Suppressor macrophage treated with lipopolysaccharide for 4 hours (primary cell): ENCODE measurements at regions not wholly inside any gene's neighbourhood (a gene's known extent, or its start where the extent isn't known, plus 50 kb on each side); places are given as distances from the start of the nearest gene placed in this dataset.
A peak's percentile ranks its signal among the peaks of the same experiment; 100 is the strongest.
"Not testable (repeated sequence)": the region's sequence is repeated elsewhere in the genome, so short reads cannot be mapped to it uniquely, and the experiment has no call there.

Source experiments
- DNase-seq: peaks from one replicate; pipeline ENCODE4 v3.0.0-alpha.2; 2020

- no peak for DNase-seq
Measured at GRCh38 chr2:3114406-3115185, 263.0 kb downstream of the EIPR1 start.

- no peak for DNase-seq
Measured at GRCh38 chr2:3113769-3114168, 263.8 kb downstream of the EIPR1 start.

- no peak for DNase-seq
Measured at GRCh38 chr2:3113122-3113521, 264.5 kb downstream of the EIPR1 start.

GRCh38 chr2:3112553-3112952 lies 265.1 kb downstream of the EIPR1 start:
- no peak for DNase-seq

GRCh38 chr2:3112131-3112530 lies 265.5 kb downstream of the EIPR1 start:
- no peak for DNase-seq

- DNase-seq = no peak
Measured at GRCh38 chr2:3110994-3111666, 266.5 kb downstream of the EIPR1 start.

- no peak for DNase-seq
Measured at GRCh38 chr2:3110555-3110954, 267.1 kb downstream of the EIPR1 start.

- no peak for DNase-seq
Measured at GRCh38 chr2:3108710-3109702, 268.6 kb downstream of the EIPR1 start.

- no peak for DNase-seq
Measured at GRCh38 chr2:3108105-3108504, 269.5 kb downstream of the EIPR1 start.

- DNase-seq = no peak
Measured at GRCh38 chr2:3107567-3107966, 270.1 kb downstream of the EIPR1 start.

GRCh38 chr2:3105814-3106569 lies 271.6 kb downstream of the EIPR1 start:
- no peak for DNase-seq

- DNase-seq = not testable (repeated sequence)
Measured at GRCh38 chr2:3104958-3105813, 272.4 kb downstream of the EIPR1 start.

GRCh38 chr2:3104261-3104660 lies 273.4 kb downstream of the EIPR1 start:
- no peak for DNase-seq

- DNase-seq = no peak
Measured at GRCh38 chr2:3102922-3103569, 274.6 kb downstream of the EIPR1 start.

GRCh38 chr2:3102081-3102921 lies 275.3 kb downstream of the EIPR1 start:
- no peak for DNase-seq

GRCh38 chr2:3101016-3101942 lies 276.3 kb downstream of the EIPR1 start:
- no peak for DNase-seq

- DNase-seq = peak; percentile 5
Measured at GRCh38 chr2:3100386-3100785, 277.2 kb downstream of the EIPR1 start.

- no peak for DNase-seq
Measured at GRCh38 chr2:3099860-3100234, 277.8 kb downstream of the EIPR1 start.
